CMK (cell line): ENCODE measurements at regions not wholly inside any gene's neighbourhood (a gene's known extent, or its start where the extent isn't known, plus 50 kb on each side); places are given as distances from the start of the nearest gene placed in this dataset.

Experiments used
- DNase-seq: peaks from one replicate; pipeline ENCODE4 v3.0.0-alpha.2; 2010; ENCODE audit warnings: low read depth

- no peak for DNase-seq
These were observed 72.0 kb downstream of the ALX1 start for GRCh38 chr12:85352016-85352415.

- DNase-seq: no peak
These were observed 76.8 kb downstream of the ALX1 start for GRCh38 chr12:85356596-85357385.

GRCh38 chr12:85357609-85358008, 77.6 kb downstream of the ALX1 start:
- no peak for DNase-seq

GRCh38 chr12:85358715-85359114, 78.7 kb downstream of the ALX1 start:
- no peak for DNase-seq

- DNase-seq: no peak
These were observed 83.6 kb downstream of the ALX1 start for GRCh38 chr12:85363382-85364190.

GRCh38 chr12:85367936-85368335, 87.9 kb downstream of the ALX1 start:
- no peak for DNase-seq

- DNase-seq: no peak
These were observed 89.5 kb downstream of the ALX1 start for GRCh38 chr12:85369365-85370154.

- no peak for DNase-seq
These were observed 93.0 kb downstream of the ALX1 start for GRCh38 chr12:85373045-85373444.

- no peak for DNase-seq
These were observed 95.0 kb downstream of the ALX1 start for GRCh38 chr12:85374981-85375380.

- no peak for DNase-seq
These were observed 105.4 kb downstream of the ALX1 start for GRCh38 chr12:85385406-85385805.

- DNase-seq: no peak
These were observed 110.2 kb downstream of the ALX1 start for GRCh38 chr12:85390266-85390665.

- DNase-seq: no peak
These were observed 112.5 kb downstream of the ALX1 start for GRCh38 chr12:85392508-85392907.

- no peak for DNase-seq
These were observed 113.6 kb downstream of the ALX1 start for GRCh38 chr12:85393606-85394005.

GRCh38 chr12:85394065-85394464, 114.0 kb downstream of the ALX1 start:
- DNase-seq: no peak

- DNase-seq: no peak
These were observed 114.8 kb downstream of the ALX1 start for GRCh38 chr12:85394809-85395208.

- no peak for DNase-seq
These were observed 125.2 kb downstream of the ALX1 start for GRCh38 chr12:85405262-85405661.

- no peak for DNase-seq
These were observed 125.9 kb downstream of the ALX1 start for GRCh38 chr12:85405781-85406522.

GRCh38 chr12:85413266-85413665, 133.2 kb downstream of the ALX1 start:
- no peak for DNase-seq

- no peak for DNase-seq
These were observed 142.7 kb downstream of the ALX1 start for GRCh38 chr12:85422762-85423161.

GRCh38 chr12:85423947-85424346, 143.9 kb downstream of the ALX1 start:
- no peak for DNase-seq

- no peak for DNase-seq
These were observed 144.7 kb downstream of the ALX1 start for GRCh38 chr12:85424581-85425348.
